Cerebellar nuclear complex (tissue), 1 donor: ENCODE measurements at regions not wholly inside any gene's neighbourhood (a gene's known extent, or its start where the extent isn't known, plus 50 kb on each side); places are given as distances from the start of the nearest gene placed in this dataset.
"Not testable (repeated sequence)": the region's sequence is repeated elsewhere in the genome, so short reads cannot be mapped to it uniquely, and the experiment has no call there.

ENCODE experiments used
- DNase-seq, 2 experiments: peaks; one replicate each; lab custom pipeline; 2025; lab: John Stamatoyannopoulos, UW

DNA sequence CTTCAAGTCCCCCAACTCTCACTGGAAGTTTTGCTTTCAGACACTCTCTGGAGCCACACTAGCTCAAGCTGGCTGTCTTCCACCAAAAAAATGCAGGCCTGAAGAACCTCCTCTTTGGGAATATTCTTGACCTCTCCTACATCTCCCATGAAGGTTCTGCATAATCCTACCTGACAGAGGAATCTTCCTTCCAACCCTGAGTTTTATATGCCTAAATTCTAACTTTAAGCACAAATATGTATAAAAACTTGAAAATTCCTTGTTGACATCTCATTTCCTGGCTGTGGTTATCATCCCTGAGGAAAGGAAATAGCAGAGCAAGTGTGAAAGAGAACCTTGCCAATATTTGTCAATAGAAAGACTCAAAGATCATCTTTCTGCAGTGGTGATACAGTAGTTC lies 249.0 kb downstream of the LPIN1 start:
- DNase-seq = no peak

DNA sequence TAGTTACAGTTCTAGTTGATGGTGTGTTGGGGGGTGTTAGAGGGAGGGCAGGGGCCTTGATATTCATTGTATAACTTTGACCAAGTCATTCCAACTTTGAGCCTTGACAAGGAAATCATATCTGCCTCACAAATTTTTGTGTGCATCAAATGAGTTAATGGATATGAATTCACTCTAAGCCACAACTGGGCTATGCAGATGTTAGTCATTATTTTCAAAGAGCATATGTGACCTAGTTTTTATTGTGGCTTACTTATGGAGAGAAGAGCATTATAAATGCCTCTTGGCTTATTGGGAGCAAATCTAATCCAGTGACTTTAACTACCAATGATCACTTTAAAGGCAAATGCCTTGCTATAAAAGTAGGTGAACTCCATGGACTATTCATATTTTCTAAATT lies 250.2 kb downstream of the LPIN1 start:
- no peak for DNase-seq

DNA sequence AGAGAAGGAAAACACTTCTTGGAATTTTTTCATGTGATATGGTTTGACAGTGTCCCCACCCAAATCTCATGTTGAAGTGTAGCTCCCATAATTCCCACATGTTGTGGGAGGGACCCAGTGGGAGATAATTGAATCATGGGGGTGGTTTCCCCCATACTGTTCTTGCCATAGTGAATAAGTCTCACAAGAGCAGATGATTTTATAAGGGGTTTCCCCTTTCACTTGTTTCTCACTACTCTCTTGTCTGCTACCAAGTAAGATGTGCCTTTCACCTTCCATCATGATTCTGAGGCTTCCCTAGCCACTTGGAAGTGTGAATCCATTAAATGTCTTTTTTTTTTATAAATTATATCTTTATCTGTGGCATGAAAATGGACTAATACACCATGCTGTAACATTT lies 250.7 kb downstream of the LPIN1 start:
- no peak for DNase-seq

DNA sequence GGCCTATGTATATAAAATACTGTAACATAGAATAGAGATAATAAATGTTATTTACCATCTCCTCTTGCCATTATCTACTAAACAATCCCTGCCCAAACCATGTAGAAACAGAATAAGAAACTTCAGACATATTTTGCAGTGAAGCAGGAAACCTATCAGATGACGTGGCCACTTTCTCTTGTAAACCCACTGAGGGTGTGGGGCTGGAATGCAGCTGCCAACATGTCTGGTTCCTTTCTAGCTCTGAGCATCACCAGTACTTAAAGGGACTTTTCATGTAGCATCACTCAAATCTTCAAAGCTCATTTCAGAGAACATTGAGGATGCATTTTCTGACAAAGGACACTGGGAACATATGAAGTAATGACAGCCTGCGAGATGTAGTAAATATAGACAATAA lies 251.8 kb downstream of the LPIN1 start:
- DNase-seq = no peak

DNA sequence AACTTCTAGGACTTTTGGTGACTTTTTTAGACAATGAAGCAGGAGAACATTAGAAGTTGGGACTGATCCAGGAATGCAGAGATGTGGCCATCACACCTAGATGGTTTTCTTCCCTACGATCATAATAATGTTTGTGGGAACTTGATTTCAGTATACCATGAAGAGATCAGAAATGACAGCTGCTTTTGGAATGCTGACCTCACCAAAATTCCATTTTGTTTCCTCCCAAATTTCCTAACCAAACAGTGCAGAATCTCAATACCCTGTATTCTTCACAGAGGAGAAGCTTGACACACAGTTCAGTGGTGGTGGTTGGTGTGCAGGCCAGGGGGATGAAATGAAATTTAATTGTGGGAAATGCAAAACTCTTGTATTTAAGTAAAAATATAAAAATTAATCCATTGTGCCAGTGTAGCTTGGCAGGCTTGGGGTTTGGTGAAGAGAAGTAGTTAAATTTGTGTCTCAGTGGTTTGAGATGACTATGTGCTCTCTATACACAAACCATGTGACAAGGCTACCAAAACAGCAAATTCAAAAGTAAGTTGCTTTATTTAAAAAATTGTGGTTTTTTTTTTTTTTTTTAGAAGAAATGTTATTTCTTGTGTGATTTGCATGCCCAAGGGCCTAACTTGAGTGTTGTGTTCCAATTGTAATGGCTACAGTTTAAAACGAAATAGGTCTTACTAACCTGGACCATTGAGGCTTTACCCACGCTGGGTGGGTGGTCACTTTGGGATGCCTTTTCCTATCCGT lies 252.4 kb downstream of the LPIN1 start:
- no peak for DNase-seq

DNA sequence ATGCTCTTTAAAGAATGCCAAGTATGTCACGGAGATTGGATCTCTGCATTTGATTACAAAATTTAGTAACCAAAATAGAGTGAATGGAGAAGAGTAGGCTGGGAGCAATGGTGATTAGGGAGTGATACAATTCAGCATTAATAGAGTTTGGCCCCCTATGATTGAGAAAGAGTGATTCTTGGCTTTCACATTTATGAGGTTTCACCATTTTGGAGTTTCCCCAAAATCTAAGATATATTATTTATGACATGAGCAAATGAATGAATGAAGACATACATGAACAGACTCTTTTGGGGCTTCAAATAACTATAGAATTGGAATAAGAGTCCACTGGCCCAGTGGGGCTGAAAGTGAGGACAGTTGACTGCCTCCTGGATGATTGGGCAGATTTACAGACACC lies 255.2 kb downstream of the LPIN1 start:
- DNase-seq = no peak

DNA sequence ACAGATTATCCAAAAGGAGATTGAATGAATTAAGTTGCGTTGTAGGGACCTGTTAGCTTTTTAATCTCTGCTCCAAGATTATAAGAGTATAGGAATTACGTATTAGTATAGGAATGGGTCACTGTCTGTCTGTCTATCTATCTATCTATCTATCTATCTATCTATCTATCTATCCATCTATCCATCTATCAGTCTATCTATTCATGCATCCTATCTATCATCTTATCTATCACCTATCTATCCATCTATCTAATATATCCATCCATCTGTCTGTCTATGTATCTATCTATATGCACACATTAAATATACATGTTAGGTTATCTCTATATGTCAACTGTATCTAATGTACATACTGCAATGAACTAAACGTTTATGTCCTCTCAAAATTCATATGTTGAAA lies 255.8 kb downstream of the LPIN1 start:
- no peak for DNase-seq

DNA sequence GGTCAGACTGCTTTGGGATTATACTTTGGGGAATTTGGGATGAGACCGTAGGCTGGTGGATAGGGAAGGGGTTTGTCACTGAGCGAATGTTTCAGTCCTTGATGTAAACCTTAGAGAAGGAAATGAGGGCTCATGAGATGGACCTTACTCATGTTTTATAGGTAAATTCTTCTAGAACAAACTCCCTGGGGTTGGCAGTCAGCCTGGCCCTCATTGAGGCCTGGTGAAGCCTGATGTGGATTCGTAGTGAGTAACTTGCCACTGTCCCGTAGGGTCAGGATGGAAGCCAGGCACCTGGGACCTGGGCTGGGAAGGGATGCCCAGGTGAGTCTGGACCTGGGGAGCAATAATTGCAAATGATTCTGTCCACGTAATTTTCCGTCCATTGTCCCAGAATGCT lies 258.3 kb downstream of the LPIN1 start:
- DNase-seq = no peak

DNA sequence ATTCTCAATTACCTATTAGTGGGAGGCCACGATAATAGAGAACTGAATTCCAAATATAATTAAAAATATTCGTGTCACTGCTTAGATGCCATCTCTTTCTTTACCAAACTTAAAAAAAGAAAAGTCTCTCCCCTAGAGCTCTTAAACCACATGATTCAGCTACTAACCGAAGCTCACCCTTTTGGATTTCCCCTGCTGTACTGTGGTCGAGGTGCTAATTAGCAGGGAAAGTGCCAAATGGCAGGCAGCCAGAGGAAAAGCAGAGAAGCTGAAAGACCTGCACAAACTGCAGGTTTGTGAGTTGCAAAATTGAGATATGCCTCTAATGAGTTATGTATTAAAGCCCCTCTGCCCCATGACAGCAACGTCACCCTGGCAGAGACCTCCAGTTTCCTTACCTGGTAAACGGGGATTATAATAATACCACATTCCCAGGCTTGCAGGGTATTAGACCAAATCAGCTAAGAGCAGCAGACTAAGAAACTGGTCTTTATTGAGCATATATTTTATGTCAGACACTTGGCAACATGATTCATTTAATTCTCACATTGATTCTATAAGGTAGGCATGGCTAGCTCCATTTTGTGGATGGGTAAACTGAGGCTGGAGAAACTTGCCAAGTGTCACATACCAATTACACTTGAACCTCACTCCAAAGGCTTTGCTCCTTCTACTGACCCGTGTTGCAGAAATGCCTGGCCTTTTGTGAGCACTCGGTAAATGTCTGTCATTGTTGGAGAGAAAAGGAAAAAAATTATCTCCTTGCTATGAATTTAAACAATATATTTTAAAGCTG lies 259.7 kb downstream of the LPIN1 start:
- DNase-seq = no peak

DNA sequence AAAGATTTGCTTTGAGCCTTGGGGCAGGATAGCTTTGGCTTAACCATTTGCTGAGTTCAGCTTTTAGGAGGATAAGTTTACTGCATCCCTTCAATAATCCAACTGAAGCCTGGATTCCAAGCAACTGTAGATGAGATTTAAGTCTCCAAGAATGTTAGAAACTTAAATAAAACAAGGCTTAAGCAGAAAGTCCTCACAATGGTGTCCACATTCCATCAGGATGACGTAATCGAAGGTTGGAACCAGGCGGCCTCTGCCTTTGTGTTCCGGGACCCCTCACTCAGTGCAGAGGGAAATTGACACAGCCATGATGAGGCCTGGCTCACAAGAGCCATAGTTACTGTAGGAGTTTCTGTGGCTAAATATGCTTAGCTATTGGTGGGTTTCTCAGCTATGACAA lies 260.4 kb downstream of the LPIN1 start:
- DNase-seq = no peak

DNA sequence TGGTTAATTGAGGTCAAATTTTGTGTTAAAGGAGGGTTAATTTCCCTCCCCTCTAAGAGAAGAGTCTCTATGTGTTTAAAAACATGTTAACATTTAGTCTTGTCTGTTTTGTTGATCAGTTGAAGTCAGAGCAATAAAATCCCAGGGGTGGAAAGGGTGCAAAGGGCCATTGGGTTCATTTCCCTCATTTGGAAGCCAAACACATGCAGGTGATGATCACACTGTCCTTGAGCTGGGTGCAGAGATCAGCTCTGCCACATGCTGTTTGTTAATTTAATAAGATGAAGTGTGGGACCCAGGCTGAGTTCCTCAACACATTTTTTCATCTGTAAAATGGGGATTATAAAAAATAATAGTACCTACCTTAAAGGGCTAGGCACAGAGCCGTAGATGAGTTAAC lies 260.9 kb downstream of the LPIN1 start:
- DNase-seq = no peak

DNA sequence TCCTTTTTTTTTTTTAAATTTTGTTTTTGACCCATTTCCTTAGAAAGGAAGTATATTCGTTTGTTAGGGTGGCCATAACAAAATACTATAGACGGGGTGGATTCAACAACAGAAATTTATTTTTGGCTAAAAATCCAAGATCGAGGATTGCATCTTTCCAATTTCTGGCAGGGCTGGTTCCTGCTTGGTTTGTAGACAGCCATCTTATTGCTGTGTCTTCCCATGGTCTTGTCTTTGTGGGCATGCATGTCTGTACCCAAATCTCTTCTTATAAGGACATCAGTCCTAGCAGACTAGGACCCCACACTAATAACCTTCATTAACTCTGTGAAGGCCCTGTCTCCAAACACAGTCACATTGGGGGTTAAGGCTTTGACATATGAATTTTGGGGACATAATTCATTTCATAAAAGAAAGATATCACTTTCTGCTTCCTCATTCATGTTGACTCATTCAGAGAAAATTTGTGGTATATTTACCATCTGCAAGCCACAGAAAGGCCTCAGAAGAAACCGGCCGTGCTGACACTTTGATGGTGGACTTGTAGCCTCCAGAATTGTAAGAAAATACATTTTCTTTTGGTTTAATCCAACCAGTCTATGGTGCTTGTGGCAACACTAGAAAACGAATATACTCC lies 262.1 kb downstream of the LPIN1 start:
- DNase-seq = no peak

DNA sequence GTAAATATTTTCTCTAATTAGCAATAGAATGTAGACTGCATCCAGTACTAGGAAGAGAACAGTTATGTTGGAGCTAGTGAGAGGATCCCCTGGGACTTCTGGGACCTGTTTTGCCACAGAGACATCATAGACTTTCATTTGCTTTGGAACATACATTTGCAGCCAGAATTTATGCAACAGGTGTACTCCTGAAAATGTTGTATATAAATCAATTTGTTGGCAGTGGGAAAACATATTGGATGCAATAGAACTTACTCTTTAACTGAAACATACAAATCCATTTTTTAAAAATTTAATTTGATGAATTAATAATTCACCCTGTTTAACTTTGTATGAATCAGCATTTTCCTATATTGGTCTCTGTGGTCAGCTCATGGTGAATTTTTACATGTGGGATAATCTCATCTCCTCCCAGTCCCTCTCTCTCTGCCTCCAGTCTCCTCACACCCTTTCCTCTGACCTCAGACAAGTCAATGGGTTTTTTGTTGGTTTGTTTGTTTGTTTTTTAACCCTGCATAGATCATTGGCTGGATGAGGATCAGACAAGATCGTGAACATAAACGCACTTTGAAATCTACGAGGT lies 263.0 kb downstream of the LPIN1 start:
- DNase-seq = no peak

DNA sequence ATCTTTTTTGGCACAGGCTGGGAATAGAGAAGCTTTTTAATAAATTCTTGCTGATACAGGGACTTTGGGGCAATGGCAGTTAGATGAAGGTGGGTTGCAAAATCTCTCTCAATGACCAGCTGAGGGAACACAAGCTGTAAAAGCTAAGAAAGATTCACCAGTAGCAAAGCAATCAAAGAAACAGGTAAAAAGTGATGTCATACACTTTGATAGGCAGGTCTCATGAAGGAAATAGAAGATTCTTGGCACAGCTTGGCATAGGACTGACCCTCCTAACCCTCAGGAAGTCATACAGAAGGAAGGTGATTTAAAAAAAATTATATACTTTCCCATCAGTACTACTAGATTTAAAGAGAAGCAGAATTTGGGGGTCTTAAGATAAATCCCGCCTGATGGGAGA lies 263.6 kb downstream of the LPIN1 start:
- no peak for DNase-seq

DNA sequence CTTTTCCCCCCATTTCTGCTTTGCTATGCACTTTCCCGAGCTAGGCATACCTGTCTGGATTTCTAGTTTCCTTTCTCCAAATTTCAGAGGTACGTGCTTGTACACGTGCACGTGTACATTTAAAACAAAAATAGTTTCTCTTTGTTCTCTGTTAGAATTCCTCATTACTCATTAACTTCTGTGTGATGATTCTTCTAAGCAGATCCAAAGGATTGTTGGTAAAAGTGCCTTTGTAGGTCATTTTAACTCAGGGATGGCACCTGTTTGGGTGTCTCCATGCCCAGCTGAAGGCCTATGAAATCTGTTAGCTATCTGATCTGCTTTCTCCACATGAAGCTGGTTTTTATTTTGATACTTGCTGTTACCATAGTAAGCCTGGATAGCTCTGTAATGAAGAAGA lies 264.3 kb downstream of the LPIN1 start:
- no peak for DNase-seq

DNA sequence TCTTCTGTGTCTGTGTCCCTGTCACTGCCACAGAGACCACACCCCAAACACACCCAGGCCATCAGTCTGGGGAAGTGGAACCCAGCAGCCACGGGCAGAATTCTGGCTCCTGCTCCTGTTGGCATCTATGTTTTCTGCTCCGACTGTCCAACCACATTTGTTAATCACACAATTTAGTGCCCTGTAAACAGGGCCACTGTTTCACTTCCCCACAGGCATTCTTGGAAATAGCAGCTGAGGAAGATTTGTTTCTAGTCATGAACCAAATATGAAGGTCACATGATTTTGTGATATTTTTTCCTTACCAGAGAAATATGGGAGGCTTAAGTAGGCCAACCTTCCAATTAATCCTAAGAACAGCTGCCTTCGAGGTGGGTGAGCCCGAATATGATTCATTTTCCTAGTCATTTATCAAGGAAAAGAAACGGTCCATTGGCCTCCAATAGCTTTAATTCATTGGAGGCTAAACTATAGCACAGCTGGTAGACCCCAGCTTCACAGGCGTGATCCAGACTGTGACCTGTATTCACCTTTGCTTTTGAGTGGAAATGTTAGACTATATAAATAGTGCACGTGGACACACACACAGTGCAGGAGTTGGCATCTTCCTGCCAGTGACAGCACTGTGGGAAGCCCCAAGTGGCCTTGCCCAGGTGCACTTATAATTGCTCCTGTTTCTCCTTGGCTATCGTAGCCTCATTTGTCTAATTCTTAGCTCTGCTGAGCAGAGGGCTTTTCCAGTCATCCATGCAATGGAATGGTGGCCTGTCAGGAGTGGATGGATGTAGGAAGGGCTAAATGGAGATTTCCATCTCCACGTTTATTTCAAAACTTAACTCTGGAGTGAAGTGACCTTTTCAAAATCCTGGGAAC lies 267.9 kb downstream of the LPIN1 start:
- DNase-seq = no peak

DNA sequence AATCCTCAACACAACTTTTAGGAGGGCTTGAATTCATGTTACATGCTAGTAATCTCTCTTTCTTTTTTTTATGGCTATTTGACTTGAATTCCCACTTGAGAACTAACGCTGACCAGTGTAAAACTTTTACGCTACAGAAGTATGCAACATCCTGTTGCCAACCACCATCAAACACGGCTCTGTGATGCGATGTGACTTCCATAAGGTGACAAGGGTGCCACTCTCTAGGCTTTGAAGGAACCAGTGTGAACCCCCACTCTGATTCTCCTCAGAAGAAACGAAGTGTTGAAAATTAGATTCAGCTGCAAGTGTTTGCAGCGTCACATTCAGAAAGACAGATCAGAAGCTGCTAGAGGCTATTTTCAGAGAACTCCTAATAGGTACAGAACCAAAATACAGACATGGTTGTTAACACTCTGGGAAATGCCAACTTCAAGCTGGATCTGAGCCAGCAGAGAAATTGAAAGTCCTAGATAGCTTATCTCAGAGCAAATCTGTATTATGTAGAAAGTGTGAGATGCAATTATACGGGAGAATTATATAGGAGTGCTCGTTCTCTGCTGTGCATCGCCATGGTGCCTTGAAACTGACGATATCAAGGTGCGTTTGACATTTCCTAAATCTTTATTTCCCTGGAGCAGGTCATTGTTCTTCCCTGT lies 271.2 kb downstream of the LPIN1 start:
- no peak for DNase-seq

DNA sequence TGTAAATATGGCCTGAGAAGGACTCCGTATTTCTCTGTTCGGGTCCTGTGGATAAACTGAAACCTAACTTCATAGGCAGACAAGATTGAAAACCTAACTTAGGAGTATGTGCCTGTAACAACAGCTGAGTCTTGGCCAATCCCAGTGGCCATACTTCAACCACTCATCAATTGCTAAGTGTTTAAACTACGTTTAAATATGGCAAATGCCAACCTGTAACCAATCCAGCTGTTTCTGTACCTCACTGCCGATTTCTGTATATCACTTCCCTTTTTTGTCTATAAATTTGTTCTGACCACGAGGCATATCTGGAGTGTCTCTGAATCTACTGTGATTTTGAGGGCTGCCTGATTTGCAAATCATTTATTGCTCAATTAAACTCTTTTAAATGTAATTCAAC lies 272.3 kb downstream of the LPIN1 start:
- DNase-seq = not testable (repeated sequence)

DNA sequence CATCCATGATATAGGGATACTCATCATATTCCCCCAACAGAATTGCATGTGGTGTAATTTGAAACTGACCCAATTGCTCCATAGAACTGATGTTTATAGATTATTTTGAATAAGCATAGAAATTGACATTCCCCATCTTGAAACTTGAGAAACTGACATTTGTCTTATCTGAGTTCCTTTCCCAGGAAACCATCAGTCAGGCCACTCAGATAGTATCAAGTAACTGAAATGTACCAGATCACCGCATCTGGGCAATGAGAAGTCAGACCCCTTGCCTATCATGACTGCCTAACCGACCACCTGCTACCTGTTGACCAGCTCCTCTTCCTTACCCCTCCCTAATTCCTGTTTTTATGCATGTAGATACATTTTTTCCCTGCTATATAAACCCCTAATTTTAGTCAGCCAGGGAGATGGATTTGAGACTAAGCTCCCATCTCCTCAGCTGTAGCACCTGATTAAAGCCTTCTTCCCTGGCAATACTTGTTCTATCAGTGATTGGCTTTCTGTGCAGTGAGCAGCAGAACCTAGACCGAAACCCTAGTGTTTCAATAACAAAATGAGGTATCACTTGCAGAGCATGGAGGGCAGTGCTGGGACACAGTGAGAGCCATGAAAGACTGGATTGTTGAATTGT lies 274.5 kb downstream of the LPIN1 start:
- no peak for DNase-seq

DNA sequence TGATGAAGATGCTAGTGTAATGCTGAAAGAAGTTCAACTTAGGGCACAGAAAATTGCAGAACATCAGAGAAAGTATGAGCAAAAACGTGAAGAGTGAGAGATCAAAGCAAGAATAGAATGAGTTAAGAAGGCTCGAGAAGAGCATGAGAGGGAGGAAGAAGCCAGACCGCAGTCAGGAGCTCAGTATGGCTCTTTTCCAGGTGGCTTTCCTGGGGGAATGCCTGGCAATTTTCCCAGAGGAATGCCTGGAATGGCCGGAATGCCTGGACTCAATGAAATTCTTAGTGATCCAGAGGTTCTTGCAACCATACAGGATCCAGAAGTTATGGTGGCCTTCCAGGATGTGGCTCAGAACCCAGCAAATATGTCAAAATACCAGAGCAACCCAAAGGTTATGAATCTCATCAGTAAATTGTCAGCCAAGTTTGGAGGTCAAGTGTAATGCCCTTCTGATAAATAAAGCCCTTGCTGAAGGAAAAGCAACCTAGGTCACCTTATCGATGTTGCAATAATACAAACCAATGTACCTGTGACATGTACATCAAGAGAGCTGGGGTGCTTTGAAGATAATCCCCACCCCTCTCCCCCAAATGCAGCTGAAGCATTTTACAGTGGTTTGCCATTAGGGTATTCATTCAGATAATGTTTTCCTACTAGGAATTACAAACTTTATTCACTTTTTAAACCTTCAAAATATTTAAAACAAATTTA lies 277.9 kb downstream of the LPIN1 start:
- DNase-seq = not testable (repeated sequence)
